Sciatic nerve (tissue), 2 donors: ENCODE measurements at regions not wholly inside any gene's neighbourhood (a gene's known extent, or its start where the extent isn't known, plus 50 kb on each side); places are given as distances from the start of the nearest gene placed in this dataset.
"Not testable (repeated sequence)": the region's sequence is repeated elsewhere in the genome, so short reads cannot be mapped to it uniquely, and the experiment has no call there.

Experiments
- ATAC-seq: fragments of 200-7000 bp; cut with Tn5 transposase; one replicate; pipeline ENCODE4 v1.9.1; 2020; ENCODE audit warnings: mild to moderate bottlenecking, moderate library complexity
- DNase-seq: peaks from one replicate; pipeline ENCODE4 v3.0.0-alpha.2; 2020; ENCODE audit warnings: low spot score
- intact Hi-C: fragments of 100-400 bp; cut with DNase I; formaldehyde crosslinking; loops from one replicate; pipeline ENCODE4 v1.14.2; 2022
- donor health status: DM: no; HTN: no; CAD: no.
- donor health status: DM: no; HTN: no; CAD: no.

DNA sequence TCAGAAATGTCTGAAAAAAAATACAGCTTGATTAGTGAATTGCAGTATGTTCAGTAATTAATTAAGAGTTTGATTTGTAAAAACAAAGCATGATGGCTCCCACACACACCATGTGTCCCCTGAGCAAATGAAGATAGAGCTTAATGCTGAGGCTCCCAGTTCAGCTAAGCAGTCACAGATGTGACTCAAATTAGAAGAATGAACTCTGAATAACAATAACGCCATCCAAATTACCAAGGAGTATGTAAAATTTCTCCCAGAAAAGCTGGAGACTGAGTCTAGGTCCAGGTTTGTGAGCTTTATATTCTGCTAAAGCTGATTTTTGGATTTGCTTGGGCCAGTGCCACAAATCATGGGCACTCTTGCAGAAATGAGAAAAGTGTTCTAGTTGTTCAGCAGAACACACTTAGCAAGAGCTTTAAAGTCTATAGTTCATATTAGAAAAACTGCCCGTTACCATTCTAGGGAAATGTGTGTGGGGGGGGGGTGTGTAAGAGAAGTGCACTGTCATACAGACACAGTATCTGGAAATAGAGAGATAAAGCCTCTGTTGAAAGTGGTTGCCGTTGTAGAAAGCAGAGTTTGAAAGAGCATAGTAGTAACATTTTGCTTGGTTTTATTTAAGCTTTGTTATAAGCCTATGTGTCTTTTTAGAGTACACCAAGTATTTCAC, 253.1 kb downstream of the BCAT1 start:
- no peak for ATAC-seq
- DNase-seq: no peak
- intact Hi-C loops: no loop called here

DNA sequence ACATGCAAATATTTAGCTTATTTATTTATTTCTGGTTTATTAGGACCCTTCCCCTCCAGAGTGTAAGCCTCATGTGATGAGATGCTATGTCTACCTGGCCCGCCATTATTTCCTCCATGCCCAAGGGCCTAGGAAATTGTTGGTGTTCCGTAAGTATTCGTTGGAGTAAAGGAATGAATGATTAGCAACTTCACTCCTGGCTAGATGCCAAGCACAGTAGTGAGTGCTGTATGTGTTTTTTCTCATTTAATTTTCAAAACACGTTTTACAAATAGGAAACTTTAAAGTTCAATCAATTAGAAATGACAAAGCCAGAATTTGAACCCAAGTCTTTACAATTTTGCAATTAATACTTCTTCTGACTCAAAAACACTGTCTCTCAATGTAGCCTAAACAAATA, 253.8 kb downstream of the BCAT1 start:
- ATAC-seq: no peak
- intact Hi-C loops: no loop called here
- DNase-seq: no peak

DNA sequence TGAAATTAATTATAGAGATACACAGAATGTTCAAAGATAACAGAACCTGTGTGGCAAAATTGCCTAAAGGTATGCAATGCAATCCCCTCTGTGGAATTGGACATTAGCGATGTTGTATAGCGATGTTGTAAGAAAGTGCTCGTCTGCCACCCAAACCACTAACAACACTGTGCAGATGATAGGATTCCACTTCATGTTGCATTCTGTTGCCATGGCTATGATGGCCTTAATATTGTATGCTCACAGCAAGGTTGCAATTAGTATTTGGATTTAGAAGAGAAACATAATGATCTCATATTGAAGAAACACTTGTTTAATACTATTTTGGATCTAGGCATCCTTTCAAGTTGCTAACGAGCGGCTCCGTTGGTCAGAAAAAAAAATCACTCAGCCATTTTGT, 260.3 kb downstream of the BCAT1 start:
- intact Hi-C loops: no loop called here
- DNase-seq (no peak), ATAC-seq (no peak)

DNA sequence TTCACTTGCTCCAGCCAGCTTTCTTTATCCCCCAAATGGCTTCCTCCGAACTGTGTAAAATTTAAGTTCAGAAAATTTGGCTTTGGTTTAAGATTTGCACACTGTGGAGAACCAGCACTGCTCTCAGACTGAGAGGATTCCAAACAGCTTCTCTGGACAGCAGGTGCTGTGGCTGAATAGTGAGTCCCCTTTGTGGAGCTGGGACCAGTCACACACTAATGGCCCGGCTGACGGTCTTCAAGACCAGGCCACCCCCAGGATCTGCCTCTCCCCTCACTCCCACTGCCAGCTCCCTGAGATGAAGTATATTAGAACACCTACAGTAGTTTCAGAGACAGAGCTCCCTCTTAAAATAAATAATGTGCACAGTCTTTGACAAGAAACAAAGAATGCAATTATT, 267.3 kb downstream of the BCAT1 start:
- ATAC-seq (no peak), DNase-seq (no peak)
- intact Hi-C loops: no loop called here

DNA sequence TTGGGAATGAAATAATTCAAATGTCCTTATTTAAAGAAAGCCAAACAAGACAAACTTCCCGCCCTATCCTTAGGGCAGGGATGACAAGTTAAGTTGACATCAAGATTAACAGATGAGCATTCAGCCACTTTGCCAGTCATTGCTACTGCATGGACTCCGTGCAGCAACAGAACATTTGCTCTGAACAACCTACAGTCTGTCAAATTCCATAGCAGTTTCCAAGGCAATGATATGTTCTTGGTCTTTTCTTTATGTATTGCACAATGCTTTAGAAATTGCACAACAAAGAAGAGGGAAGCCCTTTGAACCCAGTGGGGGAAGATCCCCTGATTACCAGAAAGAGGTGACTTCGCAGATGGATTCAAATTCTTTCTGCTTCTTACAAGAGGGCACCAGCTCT, 269.8 kb downstream of the BCAT1 start:
- intact Hi-C loops: no loop called here
- peak; percentile 60 for ATAC-seq
- DNase-seq: no peak

DNA sequence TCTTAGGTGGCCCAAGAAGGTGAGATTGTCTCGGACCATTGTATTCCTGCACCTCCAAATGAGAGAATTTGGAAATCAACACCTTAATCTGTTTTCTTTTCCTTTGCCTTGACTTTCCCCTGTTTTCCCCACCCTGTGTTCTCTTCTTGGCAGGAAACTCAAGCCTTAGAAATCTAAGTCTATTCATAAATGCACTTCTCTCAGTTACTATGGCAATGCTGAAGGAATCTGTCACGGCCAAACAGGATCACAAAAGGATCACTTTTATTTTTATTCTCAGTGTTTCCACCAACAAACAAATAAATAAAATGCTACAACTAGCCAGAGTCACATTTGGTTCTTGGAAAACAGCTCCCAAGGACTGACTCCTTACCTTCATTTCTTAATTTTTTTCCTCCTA, 270.5 kb downstream of the BCAT1 start:
- ATAC-seq (no peak), DNase-seq (no peak)
- intact Hi-C loops: no loop called here

DNA sequence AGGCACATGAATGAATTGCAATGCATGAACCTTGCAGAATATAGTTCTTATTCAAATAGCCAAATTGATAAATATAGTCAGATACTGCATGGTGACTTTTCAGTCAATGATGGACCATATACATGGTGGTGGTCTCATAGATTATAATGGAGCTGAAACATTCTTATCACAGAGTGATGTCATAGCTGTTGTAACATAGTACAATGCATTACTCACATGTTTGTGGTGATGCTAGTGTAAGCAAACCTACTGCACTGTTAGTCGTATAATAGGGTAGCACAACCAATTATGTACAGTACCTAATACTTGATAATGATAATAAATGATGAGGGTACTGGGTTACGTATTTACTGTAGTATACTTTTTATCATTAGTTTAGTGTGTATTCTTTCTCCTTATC, 280.3 kb downstream of the BCAT1 start:
- no peak for ATAC-seq
- DNase-seq: no peak
- intact Hi-C loops: loop anchor here (5.0 kb wide), 1 partner anchor 301 kb away; no protein-coding TSS in a partner anchor

DNA sequence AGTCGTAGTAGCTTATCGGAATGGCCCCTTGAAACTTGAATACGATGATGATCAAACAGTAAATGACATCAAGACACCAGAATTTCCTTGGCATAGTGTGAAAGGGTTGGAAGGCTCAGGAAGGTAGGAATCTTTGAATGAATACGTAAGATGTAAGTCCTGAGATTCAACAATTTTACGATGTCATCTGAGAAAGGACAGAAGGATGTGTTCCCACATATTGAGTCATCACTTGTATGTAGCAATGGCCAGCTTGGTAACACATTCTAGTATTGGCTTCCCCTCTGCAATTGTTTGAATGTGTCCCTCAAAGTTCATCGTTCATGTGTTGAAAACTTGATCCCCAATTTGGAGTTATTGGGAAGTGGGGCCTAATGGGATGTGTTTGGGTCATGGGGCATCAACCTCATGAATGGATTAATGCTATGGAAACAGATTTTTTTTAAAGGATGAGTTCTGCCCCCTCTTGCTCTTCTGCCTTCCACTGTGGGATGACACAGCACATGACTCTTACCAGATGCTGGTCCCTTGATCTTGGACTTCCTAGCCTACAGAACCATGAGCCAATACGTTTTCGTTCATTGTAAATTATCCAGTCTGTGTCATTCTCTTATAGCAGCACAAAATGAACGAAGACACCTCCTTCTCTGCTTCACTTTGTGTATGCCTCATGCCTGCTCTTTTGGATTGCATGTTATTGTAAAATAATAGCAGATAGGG, 284.6 kb downstream of the BCAT1 start:
- DNase-seq (no peak), ATAC-seq (no peak)
- intact Hi-C loops: no loop called here

DNA sequence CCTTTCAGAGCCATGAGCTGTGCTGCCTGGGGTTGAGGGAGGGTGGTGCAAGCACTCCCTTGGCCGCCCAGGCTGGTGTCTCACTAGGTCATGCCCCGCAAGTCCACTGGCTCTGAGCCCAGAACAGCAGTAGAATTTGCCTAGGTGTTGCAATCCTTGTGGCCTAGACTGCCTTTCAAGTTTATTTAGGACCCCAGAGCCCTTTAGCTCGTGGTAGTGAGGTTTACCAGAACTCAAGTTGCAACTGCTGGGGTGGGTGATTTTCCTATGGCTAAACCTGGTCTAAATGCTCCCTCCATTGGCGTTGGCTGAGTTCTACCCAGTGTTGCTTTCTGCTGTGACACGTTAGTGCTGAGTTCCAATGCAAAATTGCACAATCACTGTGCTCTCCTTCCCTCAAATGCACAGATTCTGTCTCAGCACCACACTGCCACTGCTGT, 287.2 kb downstream of the BCAT1 start:
- intact Hi-C loops: no loop called here
- ATAC-seq (peak; percentile 89), DNase-seq (peak; percentile 70)

DNA sequence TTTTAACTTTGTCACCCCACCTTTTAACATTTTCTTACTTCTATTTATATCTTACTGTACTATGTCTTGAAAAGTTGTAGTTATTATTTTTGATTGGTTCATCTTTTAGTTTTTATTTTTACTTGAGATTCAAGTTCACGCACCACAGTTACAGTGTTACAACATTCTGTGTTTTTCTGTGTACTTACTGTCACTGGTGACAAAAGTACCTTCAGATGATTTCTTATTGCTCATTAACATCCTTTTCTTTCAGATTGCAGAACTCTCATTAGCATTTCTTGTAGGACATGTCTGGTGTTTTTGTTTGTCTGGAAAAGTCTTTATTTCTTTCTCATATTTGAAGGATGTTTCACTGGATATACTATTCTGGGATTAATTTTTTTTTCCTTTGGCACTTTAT, 289.9 kb downstream of the BCAT1 start:
- intact Hi-C loops: no loop called here
- no peak for DNase-seq
- no peak for ATAC-seq

DNA sequence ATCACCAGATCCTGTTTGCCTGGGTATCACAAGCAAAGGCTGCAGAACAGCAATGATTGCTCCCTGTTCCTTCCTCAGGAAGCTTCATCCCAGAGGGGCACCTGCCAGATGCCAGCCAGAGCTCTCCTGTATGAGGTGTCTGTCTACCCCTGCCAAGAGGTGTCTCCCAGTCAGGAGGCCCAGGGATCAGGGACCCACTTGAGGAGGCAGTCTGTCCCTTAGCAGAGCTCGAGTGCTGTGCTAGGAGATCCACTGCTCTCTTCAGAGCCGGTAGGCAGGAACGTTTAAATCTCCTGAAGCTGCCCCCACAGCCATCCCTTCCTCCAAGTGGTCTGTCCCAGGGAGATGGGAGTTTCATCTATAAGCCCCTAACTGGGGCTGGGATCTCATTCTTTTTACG, 294.6 kb downstream of the BCAT1 start:
- ATAC-seq, intact Hi-C loops, DNase-seq: not testable (repeated sequence)

DNA sequence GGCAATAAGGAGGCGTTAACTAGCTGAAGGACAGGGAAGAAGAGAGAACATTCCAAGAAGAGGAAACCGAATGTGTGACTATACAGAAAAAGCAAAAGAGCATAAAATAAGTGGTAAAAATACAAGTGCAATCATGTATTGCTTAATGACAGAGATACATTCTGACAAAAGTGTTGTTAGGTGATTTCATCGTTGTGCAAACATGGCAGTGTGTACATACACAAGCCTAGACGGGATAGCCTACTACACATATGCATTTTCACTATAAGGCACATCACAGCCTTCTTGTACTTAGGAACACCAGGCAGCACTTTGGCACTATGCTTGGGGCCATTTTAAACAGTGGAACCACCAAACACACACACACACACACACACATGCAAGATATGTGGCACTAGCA, 299.3 kb downstream of the BCAT1 start:
- ATAC-seq (no peak), DNase-seq (no peak)
- intact Hi-C loops: no loop called here

DNA sequence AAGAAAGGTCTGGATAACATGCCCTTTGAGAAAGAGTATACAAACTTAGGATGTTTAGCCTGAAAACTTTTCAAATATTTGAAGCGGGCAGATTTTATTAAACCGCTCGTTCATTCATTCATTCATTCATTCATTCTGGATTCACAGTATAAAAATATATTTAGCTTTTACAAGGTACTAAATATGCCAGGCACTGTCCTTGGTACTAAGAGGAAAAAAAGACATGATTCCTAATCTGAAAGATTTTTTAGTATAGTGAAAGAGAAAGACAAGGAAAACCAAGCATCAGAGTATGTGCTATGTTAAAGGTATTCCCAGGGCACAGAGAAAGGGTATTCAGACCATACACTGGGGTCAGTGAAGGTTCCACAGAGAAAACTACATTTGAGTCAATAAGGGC, 299.7 kb downstream of the BCAT1 start:
- DNase-seq (no peak), ATAC-seq (no peak)
- intact Hi-C loops: no loop called here

DNA sequence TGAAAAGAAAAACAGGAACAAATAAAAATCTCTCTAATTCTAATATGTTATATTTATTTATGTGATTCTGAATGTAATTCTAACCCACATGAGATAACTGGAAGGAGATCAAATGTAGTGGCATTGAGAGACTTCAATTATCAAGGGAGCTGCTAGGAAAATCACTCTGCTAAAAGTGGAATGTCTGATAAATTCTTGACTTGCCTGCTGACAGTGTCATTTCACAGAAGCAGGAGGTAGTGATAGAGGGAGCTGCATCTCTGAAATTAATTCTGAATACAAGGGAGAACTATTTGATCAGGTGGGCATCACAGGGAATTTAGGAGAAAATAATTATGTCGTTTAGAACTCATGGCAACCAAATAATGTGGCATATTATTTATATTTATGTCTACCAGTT, 303.6 kb downstream of the BCAT1 start:
- ATAC-seq (no peak), DNase-seq (no peak)
- intact Hi-C loops: no loop called here

DNA sequence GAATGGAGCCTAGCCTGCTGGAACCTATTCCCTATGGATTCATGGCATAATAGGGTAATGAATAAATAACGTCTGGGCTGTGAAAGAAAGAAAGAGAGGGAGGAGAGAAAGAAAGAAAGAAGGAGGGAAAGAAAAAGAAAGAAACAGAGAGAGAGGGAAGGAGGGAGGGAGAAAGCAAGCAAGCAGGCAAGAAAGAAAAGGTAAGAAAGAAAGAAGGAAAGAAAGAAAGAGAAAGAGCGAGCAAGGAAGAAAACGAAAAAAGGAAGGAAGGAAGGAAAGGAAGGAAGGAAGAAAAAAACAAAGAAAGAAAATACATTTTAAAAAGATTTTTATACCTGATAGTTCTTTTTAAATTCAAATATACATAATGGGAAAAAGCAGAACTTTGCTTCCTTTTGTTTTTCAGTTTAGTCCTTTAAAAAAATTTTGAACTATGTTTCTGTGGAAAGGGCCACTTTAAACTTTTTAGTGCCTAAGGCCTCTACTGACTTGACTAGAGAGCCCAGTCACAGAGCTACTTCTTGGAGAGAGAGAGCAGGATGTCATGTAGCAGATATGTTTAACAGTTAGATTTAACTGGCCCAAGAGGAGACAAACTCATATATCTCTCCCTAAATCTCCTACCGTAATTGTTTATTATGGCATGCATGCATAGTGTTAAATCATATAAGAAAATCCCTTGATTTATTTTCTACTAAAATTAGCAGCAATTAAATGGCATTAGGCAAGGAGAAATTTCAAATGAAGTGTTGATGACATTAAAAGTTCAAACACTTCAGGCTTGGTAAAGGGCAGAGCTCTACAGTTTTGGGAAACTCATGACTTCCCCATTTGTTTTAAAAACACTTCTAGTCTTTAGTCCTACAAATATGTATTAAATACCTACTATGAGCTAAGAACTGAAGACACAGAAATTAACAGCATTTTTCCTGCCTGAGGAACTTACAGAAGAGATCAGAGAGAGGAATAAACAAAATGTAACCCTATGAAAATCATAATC, 305.5 kb downstream of the BCAT1 start:
- no peak for ATAC-seq
- intact Hi-C loops: no loop called here

DNA sequence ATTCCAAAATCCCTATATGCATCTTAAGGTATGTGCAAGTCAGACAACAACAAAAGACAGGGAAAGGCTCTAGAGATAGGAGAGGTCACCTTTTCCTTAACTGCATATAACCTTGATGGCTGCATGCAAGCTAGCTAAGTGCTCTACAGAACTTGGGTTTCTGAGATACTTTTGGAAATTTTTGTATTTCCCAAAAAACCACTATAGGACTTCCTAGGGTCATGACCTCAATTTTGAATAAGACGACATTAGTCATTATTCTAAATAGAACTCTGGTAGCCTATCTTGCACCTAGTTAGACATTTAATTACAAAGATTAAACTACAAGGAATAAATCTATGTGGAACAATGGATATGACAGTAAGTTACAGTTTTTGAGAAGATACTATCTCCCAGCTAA, 309.3 kb downstream of the BCAT1 start:
- intact Hi-C loops: no loop called here
- no peak for ATAC-seq
- DNase-seq: no peak

More for the DNA sequence above, 305.5 kb downstream of the BCAT1 start:
- no peak for DNase-seq

DNA sequence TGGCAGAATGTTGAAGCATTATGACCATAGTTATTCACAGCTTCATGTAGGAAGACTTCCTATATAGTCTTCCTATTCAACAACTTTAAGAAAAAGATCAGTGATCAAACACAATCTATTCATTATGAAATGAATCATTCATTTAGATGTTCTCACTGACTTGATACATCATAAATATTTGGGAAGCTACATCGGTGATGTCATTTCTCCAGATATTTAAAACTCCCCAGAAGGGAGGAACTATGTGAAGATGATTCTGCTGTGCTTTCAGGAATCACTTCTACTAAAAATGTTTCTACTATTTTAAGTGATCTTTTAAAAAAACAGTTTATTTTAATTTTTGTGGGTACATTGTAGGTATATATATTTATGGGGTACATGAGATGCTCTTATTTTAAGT, 316.4 kb downstream of the BCAT1 start:
- ATAC-seq (no peak), DNase-seq (no peak)
- intact Hi-C loops: no loop called here

DNA sequence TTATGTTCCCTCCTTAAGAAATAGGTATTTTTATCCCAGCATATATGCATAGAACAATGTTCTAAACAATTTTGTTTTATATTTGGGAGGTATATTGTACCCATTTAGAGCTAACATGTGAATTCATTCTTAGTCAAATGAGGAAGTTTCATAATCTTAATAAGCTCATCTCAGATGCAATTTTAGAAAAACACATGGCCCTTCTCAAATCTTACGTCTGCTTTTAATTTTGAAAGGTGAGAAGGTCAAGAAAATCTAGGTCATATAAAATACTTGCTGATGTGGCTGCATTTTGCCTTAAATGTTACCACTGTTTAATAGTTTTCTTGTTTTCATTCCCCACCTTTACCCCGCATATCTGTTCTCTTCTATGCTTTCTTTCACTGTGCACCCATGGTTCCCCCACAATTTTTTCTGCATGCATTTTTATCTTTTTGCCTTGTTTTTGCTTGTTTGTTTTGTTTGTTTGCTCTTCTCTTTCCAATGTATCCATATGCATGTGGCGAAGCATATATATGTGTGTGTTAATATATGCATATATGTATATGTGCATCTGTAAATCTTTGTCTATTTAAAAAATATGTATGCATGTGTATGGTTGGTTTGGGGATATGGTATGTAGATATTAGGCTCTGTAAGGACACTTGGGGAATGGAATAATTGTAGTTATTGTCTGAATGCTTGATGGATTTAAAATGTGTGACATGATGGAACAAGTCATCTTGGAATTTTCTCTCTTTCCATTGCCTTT, 317.1 kb downstream of the BCAT1 start:
- ATAC-seq: no peak
- intact Hi-C loops: no loop called here
- no peak for DNase-seq

DNA sequence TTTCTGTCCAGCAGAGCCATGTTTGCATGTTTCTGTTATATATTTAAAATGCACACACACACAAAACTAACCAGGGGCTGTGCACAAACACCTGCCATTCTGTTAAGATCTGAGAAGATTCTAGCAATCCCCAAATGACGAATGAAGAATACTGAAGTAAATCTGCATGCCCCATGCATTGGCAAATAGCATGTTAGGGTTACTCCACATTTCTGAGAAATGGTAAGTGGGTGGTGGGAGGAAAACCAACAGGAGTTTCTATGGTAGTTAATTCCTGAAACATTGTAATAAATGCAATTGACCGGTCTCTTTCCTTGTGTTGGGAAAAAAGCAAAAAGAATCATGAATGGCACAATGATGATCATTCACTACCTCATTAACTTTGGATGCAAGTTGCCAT, 318.0 kb downstream of the BCAT1 start:
- no peak for DNase-seq
- no peak for ATAC-seq
- intact Hi-C loops: no loop called here
